Calu3 (cell line): ENCODE measurements at regions not wholly inside any gene's neighbourhood (a gene's known extent, or its start where the extent isn't known, plus 50 kb on each side); places are given as distances from the start of the nearest gene placed in this dataset.

ENCODE experiments used
- BruUV-seq: library from RNA; stranded (reverse); fragments of 400-500 nt; replicated peaks from 2 replicates; lab custom pipeline; 2021; lab: Mats Ljungman, UMichigan
- CTCF ChIA-PET: fragments of 300-600 bp; sonication (Branson Sonifier 250); formaldehyde crosslinking; loops from one replicate; lab custom pipeline; 2022; ENCODE audit warnings: antibody characterized with exemption; lab: Charles Lee
- DNase-seq: peaks from one replicate; pipeline ENCODE4 v3.0.0; 2022
- H3K27ac Mint-ChIP-seq: one replicate; pipeline ENCODE4 v1.8.0; 2022; ENCODE audit warnings: mixed read lengths; ENCODE audit not compliant: unreplicated experiment
- H3K27me3 Mint-ChIP-seq: one replicate; pipeline ENCODE4 v1.8.0; 2022; ENCODE audit warnings: mixed read lengths; ENCODE audit not compliant: unreplicated experiment
- H3K36me3 Mint-ChIP-seq: one replicate; pipeline ENCODE4 v1.8.0; 2022; ENCODE audit warnings: mild to moderate bottlenecking, moderate library complexity, mixed read lengths; ENCODE audit not compliant: insufficient read depth, unreplicated experiment
- H3K4me1 Mint-ChIP-seq: one replicate; pipeline ENCODE4 v1.8.0; 2022; ENCODE audit warnings: mild to moderate bottlenecking, low read depth, mixed read lengths; ENCODE audit not compliant: unreplicated experiment
- H3K4me3 Mint-ChIP-seq: one replicate; pipeline ENCODE4 v1.8.0; 2022; ENCODE audit warnings: mild to moderate bottlenecking, low read depth, moderate library complexity, mixed read lengths; ENCODE audit not compliant: unreplicated experiment
- H3K9me3 Mint-ChIP-seq: one replicate; pipeline ENCODE4 v1.8.0; 2022; ENCODE audit warnings: low read depth, mixed read lengths; ENCODE audit not compliant: unreplicated experiment
- CTCF ChIP-seq: fragments of 200-600 bp; IDR thresholded peaks from one replicate; pipeline ENCODE4 v1.8.0; 2022; ENCODE audit warnings: antibody characterized with exemption; ENCODE audit not compliant: unreplicated experiment
- intact Hi-C: fragments of 100-400 bp; cut with micrococcal nuclease; formaldehyde crosslinking; loops from one replicate; pipeline ENCODE4 v1.10.0; 2022; ENCODE audit not compliant: unreplicated experiment

GRCh38 chr16:66205287-66206231 lies 160.9 kb upstream of the CDH5 start:
- H3K27ac Mint-ChIP-seq, result no peak overlapping the region
- H3K36me3 Mint-ChIP-seq, result no peaks in the 10 kb centered on the region
- no peak for TF ChIP-seq CTCF
- H3K9me3 Mint-ChIP-seq, result no peaks in the 10 kb centered on the region
- no peaks in the 10 kb centered on the region for H3K4me1 Mint-ChIP-seq
- CTCF ChIA-PET, result no interaction called here
- no TSS peak for BruUV-seq
- intact Hi-C loops, result no loop called here
- no peak for DNase-seq
- peaks cover 99% of the 10 kb centered on the region for H3K27me3 Mint-ChIP-seq
- no peak overlapping the region for H3K4me3 Mint-ChIP-seq

GRCh38 chr16:66204756-66205155 lies 161.7 kb upstream of the CDH5 start:
- BruUV-seq, result no TSS peak
- CTCF ChIA-PET, result no interaction called here
- TF ChIP-seq CTCF, result no peak
- H3K4me1 Mint-ChIP-seq, result no peaks in the 10 kb centered on the region
- H3K27me3 Mint-ChIP-seq, result peaks cover 99% of the 10 kb centered on the region
- no peaks in the 10 kb centered on the region for H3K36me3 Mint-ChIP-seq
- no peak overlapping the region for H3K4me3 Mint-ChIP-seq
- no peak overlapping the region for H3K27ac Mint-ChIP-seq
- intact Hi-C loops, result no loop called here
- H3K9me3 Mint-ChIP-seq, result no peaks in the 10 kb centered on the region
- DNase-seq, result no peak

- BruUV-seq, result no TSS peak
- no peak for TF ChIP-seq CTCF
- peaks cover 95% of the 10 kb centered on the region for H3K27me3 Mint-ChIP-seq
- intact Hi-C loops, result no loop called here
- H3K36me3 Mint-ChIP-seq, result no peaks in the 10 kb centered on the region
- H3K4me3 Mint-ChIP-seq, result no peak overlapping the region
- no peaks in the 10 kb centered on the region for H3K4me1 Mint-ChIP-seq
- H3K27ac Mint-ChIP-seq, result no peak overlapping the region
- H3K9me3 Mint-ChIP-seq, result no peaks in the 10 kb centered on the region
- no peak for DNase-seq
- CTCF ChIA-PET, result no interaction called here
Measured at GRCh38 chr16:66203476-66203875, 163.0 kb upstream of the CDH5 start.

- Mint-ChIP-seq H3K4me1 (no peaks in the 10 kb centered on the region), H3K36me3 (no peaks in the 10 kb centered on the region), H3K4me3 (no peak overlapping the region), H3K9me3 (no peaks in the 10 kb centered on the region), H3K27me3 (peaks cover 95% of the 10 kb centered on the region), H3K27ac (no peak overlapping the region)
- no TSS peak for BruUV-seq
- intact Hi-C loops, result no loop called here
- DNase-seq, result no peak
- TF ChIP-seq CTCF, result no peak
- CTCF ChIA-PET, result no interaction called here
Measured at GRCh38 chr16:66199189-66199588, 167.3 kb upstream of the CDH5 start.
